HEK293 (cell line): ENCODE measurements at regions not wholly inside any gene's neighbourhood (a gene's known extent, or its start where the extent isn't known, plus 50 kb on each side); places are given as distances from the start of the nearest gene placed in this dataset.
A peak's percentile ranks its signal among the peaks of the same experiment; 100 is the strongest.

ENCODE experiments used
- AEBP2 ChIP-seq: fragments of 450-650 bp; formaldehyde crosslinking; IDR thresholded peaks from 2 replicates; pipeline ENCODE4 v1.5.1; 2016; ENCODE audit warnings: missing biosample characterization, missing genetic modification characterization, borderline replicate concordance
- EGR2 ChIP-seq: fragments of 450-650 bp; formaldehyde crosslinking; IDR thresholded peaks from 2 replicates; pipeline ENCODE4 v1.5.1; 2016; ENCODE audit warnings: low read depth, missing biosample characterization, missing genetic modification characterization
- ELK4 ChIP-seq: IDR thresholded peaks from 2 replicates; pipeline ENCODE4 v1.6.1; 2011; ENCODE audit warnings: mild to moderate bottlenecking, low read depth, low read length, borderline replicate concordance
- HOXA7 ChIP-seq: sonication (generic); formaldehyde crosslinking; IDR thresholded peaks from 2 replicates; pipeline ENCODE4 v1.8.1; 2022; ENCODE audit warnings: missing genetic modification reagents, borderline replicate concordance
- HOXD13 ChIP-seq: sonication (generic); formaldehyde crosslinking; IDR thresholded peaks from 2 replicates; pipeline ENCODE4 v1.8.0; 2022; ENCODE audit warnings: missing genetic modification reagents, borderline replicate concordance
- INSM2 ChIP-seq: fragments of 450-650 bp; formaldehyde crosslinking; IDR thresholded peaks from 2 replicates; pipeline ENCODE4 v1.5.1; 2016; ENCODE audit warnings: missing biosample characterization, missing genetic modification characterization
- MYNN ChIP-seq: fragments of 450-650 bp; formaldehyde crosslinking; IDR thresholded peaks from 2 replicates; pipeline ENCODE4 v1.5.1; 2016; ENCODE audit warnings: missing biosample characterization, missing genetic modification characterization, borderline replicate concordance
- PRDM1 ChIP-seq: fragments of 450-650 bp; formaldehyde crosslinking; IDR thresholded peaks from 2 replicates; pipeline ENCODE4; 2016; ENCODE audit warnings: missing biosample characterization, missing genetic modification characterization
- PRDM4 ChIP-seq: fragments of 450-650 bp; formaldehyde crosslinking; IDR thresholded peaks from 2 replicates; pipeline ENCODE4 v1.5.1; 2017; ENCODE audit warnings: missing biosample characterization, missing genetic modification characterization
- SCRT1 ChIP-seq: fragments of 450-650 bp; formaldehyde crosslinking; IDR thresholded peaks from 2 replicates; pipeline ENCODE4 v1.5.1; 2016; ENCODE audit warnings: missing biosample characterization, missing genetic modification characterization, borderline replicate concordance
- SCRT2 ChIP-seq: fragments of 450-650 bp; formaldehyde crosslinking; IDR thresholded peaks from 2 replicates; pipeline ENCODE4 v1.5.1; 2016; ENCODE audit warnings: missing biosample characterization, missing genetic modification characterization
- ZBTB1 ChIP-seq: fragments of 450-650 bp; formaldehyde crosslinking; IDR thresholded peaks from 2 replicates; pipeline ENCODE4 v1.5.1; 2016; ENCODE audit warnings: missing biosample characterization, missing genetic modification characterization
- ZBTB48 ChIP-seq: fragments of 450-650 bp; formaldehyde crosslinking; IDR thresholded peaks from 2 replicates; pipeline ENCODE4 v1.5.1; 2016; ENCODE audit warnings: missing biosample characterization, missing genetic modification characterization
- ZBTB8A ChIP-seq: fragments of 450-650 bp; formaldehyde crosslinking; IDR thresholded peaks from 2 replicates; pipeline ENCODE4 v1.5.1; 2016; ENCODE audit warnings: missing biosample characterization, missing genetic modification characterization
- ZIC2 ChIP-seq: fragments of 450-650 bp; formaldehyde crosslinking; IDR thresholded peaks from 2 replicates; pipeline ENCODE4 v1.5.1; 2016; ENCODE audit warnings: missing biosample characterization, missing genetic modification characterization
- ZNF146 ChIP-seq: fragments of 450-650 bp; formaldehyde crosslinking; IDR thresholded peaks from 2 replicates; pipeline ENCODE4 v1.5.1; 2016; ENCODE audit warnings: missing biosample characterization, missing genetic modification characterization
- ZNF157 ChIP-seq: fragments of 450-650 bp; formaldehyde crosslinking; IDR thresholded peaks from 2 replicates; pipeline ENCODE4 v1.5.1; 2016; ENCODE audit warnings: missing biosample characterization, missing genetic modification characterization
- ZNF16 ChIP-seq: fragments of 450-650 bp; formaldehyde crosslinking; IDR thresholded peaks from 2 replicates; pipeline ENCODE4 v1.5.1; 2016; ENCODE audit warnings: low read depth, missing biosample characterization, missing genetic modification characterization
- ZNF18 ChIP-seq: fragments of 450-650 bp; formaldehyde crosslinking; IDR thresholded peaks from 2 replicates; pipeline ENCODE4 v1.5.1; 2016; ENCODE audit warnings: missing biosample characterization, missing genetic modification characterization
- ZNF214 ChIP-seq: fragments of 450-650 bp; formaldehyde crosslinking; IDR thresholded peaks from 2 replicates; pipeline ENCODE4 v1.5.1; 2017; ENCODE audit warnings: missing biosample characterization, mild to moderate bottlenecking, missing genetic modification characterization, borderline replicate concordance
- ZNF223 ChIP-seq: fragments of 450-650 bp; formaldehyde crosslinking; IDR thresholded peaks from 2 replicates; pipeline ENCODE4 v1.5.1; 2016; ENCODE audit warnings: missing biosample characterization, missing genetic modification characterization
- ZNF24 ChIP-seq: fragments of 450-650 bp; formaldehyde crosslinking; IDR thresholded peaks from 2 replicates; pipeline ENCODE4 v1.5.1; 2016; ENCODE audit warnings: missing biosample characterization, missing genetic modification characterization
- ZNF350 ChIP-seq: fragments of 450-650 bp; formaldehyde crosslinking; IDR thresholded peaks from 2 replicates; pipeline ENCODE4 v1.5.0; 2017; ENCODE audit warnings: missing biosample characterization, mild to moderate bottlenecking, missing genetic modification characterization
- ZNF624 ChIP-seq: fragments of 450-650 bp; formaldehyde crosslinking; IDR thresholded peaks from 2 replicates; pipeline ENCODE4 v1.5.1; 2017; ENCODE audit warnings: missing biosample characterization, missing genetic modification characterization
- ZNF639 ChIP-seq: fragments of 450-650 bp; formaldehyde crosslinking; IDR thresholded peaks from 2 replicates; pipeline ENCODE4 v1.5.1; 2016; ENCODE audit warnings: missing biosample characterization, missing genetic modification characterization
- ZNF664 ChIP-seq: fragments of 450-650 bp; formaldehyde crosslinking; IDR thresholded peaks from 2 replicates; pipeline ENCODE4 v1.5.1; 2016; ENCODE audit warnings: missing biosample characterization, missing genetic modification characterization
- ZNF704 ChIP-seq: fragments of 450-650 bp; formaldehyde crosslinking; IDR thresholded peaks from 2 replicates; pipeline ENCODE4 v1.5.1; 2016; ENCODE audit warnings: missing biosample characterization, missing genetic modification characterization
- ZNF707 ChIP-seq: fragments of 450-650 bp; formaldehyde crosslinking; IDR thresholded peaks from 2 replicates; pipeline ENCODE4 v1.5.1; 2016; ENCODE audit warnings: missing biosample characterization, missing genetic modification characterization
- ZNF830 ChIP-seq: fragments of 450-650 bp; IDR thresholded peaks from 2 replicates; pipeline ENCODE4 v1.5.0; 2018; ENCODE audit warnings: missing biosample characterization, missing genetic modification characterization, low read depth, mild to moderate bottlenecking, moderate library complexity
- ZSCAN16 ChIP-seq: fragments of 450-650 bp; formaldehyde crosslinking; IDR thresholded peaks from 2 replicates; pipeline ENCODE4 v1.5.1; 2016; ENCODE audit warnings: missing biosample characterization, missing genetic modification characterization

- TF ChIP-seq ZNF664 = peak; percentile 86
- TF ChIP-seq HOXA7 (CRISPR knock-in tag) = no peak
- no peak; the same call in 1 of the 2 replicates for TF ChIP-seq ZNF18 (tag by site-specific recombination)
- TF ChIP-seq PRDM4 = peak; percentile 88
- no peak for TF ChIP-seq ZNF704
- peak; percentile 81 for TF ChIP-seq ZNF639
- TF ChIP-seq ZNF24 (tag by site-specific recombination) = peak; percentile 82
- no peak for TF ChIP-seq ZNF624 (tag by site-specific recombination)
- no peak for TF ChIP-seq ZNF707
- no peak for TF ChIP-seq ZNF16 (tag by site-specific recombination)
- TF ChIP-seq ZBTB48 (tag by site-specific recombination) = peak; percentile 64
- peak; percentile 96 for TF ChIP-seq ZIC2
- no peak for TF ChIP-seq AEBP2 (tag by site-specific recombination)
- TF ChIP-seq ZNF223 (tag by site-specific recombination) = no peak
- TF ChIP-seq MYNN (tag by site-specific recombination) = no peak
- TF ChIP-seq ZNF830 (tag by site-specific recombination) = no peak
- peak; percentile 90 for TF ChIP-seq INSM2 (tag by site-specific recombination)
- no peak for TF ChIP-seq ZNF157
- no peak for TF ChIP-seq ZNF146 (tag by site-specific recombination)
- peak; percentile 80; the same call in 1 of the 2 replicates for TF ChIP-seq HOXD13 (CRISPR knock-in tag)
- TF ChIP-seq ZBTB1 (tag by site-specific recombination) = no peak
- no peak for TF ChIP-seq ZNF214
- no peak for TF ChIP-seq EGR2
- TF ChIP-seq SCRT2 = 0 out of 2 replicates have a peak, but pooled peaks have one; percentile 22
- TF ChIP-seq ZNF350 = no peak
- no peak; the same call in 1 of the 2 replicates for TF ChIP-seq SCRT1 (tag by site-specific recombination)
- TF ChIP-seq ELK4 = no peak
- peak; percentile 58 for TF ChIP-seq ZBTB8A (tag by site-specific recombination)
- peak; percentile 23; the same call in 1 of the 2 replicates for TF ChIP-seq PRDM1 (tag by site-specific recombination)
- no peak for TF ChIP-seq ZSCAN16 (tag by site-specific recombination)
Observed at GRCh38 chr16:51556694-51557340, 405.7 kb upstream of the SALL1 start (continued).
